ENCODE measurements at regions not wholly inside any gene's neighbourhood (a gene's known extent, or its start where the extent isn't known, plus 50 kb on each side); places are given as distances from the start of the nearest gene placed in this dataset.

- TF ChIP-seq CTCF (IDR thresholded peaks at IDR 0.05 in 4 of 5, conservative IDR thresholded peaks at IDR 0.05 in 1 of 5): no peak
- no peak for TF ChIP-seq POLR2A (IDR thresholded peaks at IDR 0.05)
These were observed 85.7 kb upstream of the CST7 start for GRCh38 chr20:24863356-24863755.
